Skin of body (tissue), 1 donor: ENCODE measurements at regions not wholly inside any gene's neighbourhood (a gene's known extent, or its start where the extent isn't known, plus 50 kb on each side); places are given as distances from the start of the nearest gene placed in this dataset.

ENCODE experiments used
- DNase-seq: peaks from one replicate; lab custom pipeline; 2025; lab: John Stamatoyannopoulos, UW

GRCh38 chr4:126221282-126221681 lies 906.5 kb downstream of the FAT4 start:
- no peak for DNase-seq

GRCh38 chr4:126221717-126222340 lies 907.1 kb downstream of the FAT4 start:
- no peak for DNase-seq

- DNase-seq: no peak
Observed at GRCh38 chr4:126223784-126224407, 909.1 kb downstream of the FAT4 start.

GRCh38 chr4:126227428-126227827 lies 912.7 kb downstream of the FAT4 start:
- DNase-seq: no peak

GRCh38 chr4:126230269-126230668 lies 915.5 kb downstream of the FAT4 start:
- DNase-seq: no peak

- no peak for DNase-seq
Observed at GRCh38 chr4:126233483-126233882, 918.7 kb downstream of the FAT4 start.

- no peak for DNase-seq
Observed at GRCh38 chr4:126238013-126238412, 923.3 kb downstream of the FAT4 start.

- DNase-seq: no peak
Observed at GRCh38 chr4:126241634-126242033, 926.9 kb downstream of the FAT4 start.

GRCh38 chr4:126242679-126243390 lies 928.1 kb downstream of the FAT4 start:
- DNase-seq: no peak

- DNase-seq: no peak
Observed at GRCh38 chr4:126247409-126247808, 932.7 kb downstream of the FAT4 start.

- DNase-seq: no peak
Observed at GRCh38 chr4:126250006-126250405, 935.3 kb downstream of the FAT4 start.

- DNase-seq: no peak
Observed at GRCh38 chr4:126251169-126251568, 936.4 kb downstream of the FAT4 start.

- DNase-seq: no peak
Observed at GRCh38 chr4:126262665-126263064, 947.9 kb downstream of the FAT4 start.

GRCh38 chr4:126264839-126265238 lies 950.1 kb downstream of the FAT4 start:
- DNase-seq: no peak

GRCh38 chr4:126265888-126266287 lies 951.1 kb downstream of the FAT4 start:
- no peak for DNase-seq

GRCh38 chr4:126267689-126268088 lies 952.9 kb downstream of the FAT4 start:
- DNase-seq: no peak

GRCh38 chr4:126268106-126268505 lies 953.4 kb downstream of the FAT4 start:
- DNase-seq: peak; percentile 14

- no peak for DNase-seq
Observed at GRCh38 chr4:126269106-126269505, 954.4 kb downstream of the FAT4 start.

- DNase-seq: no peak
Observed at GRCh38 chr4:126271292-126271691, 956.5 kb downstream of the FAT4 start.

- no peak for DNase-seq
Observed at GRCh38 chr4:126273746-126274145, 959.0 kb downstream of the FAT4 start.

- DNase-seq: no peak
Observed at GRCh38 chr4:126291886-126292285, 977.1 kb downstream of the FAT4 start.

- no peak for DNase-seq
Observed at GRCh38 chr4:126298271-126298670, 983.5 kb downstream of the FAT4 start.
